Limb (tissue), 2 donors: ENCODE measurements at regions not wholly inside any gene's neighbourhood (a gene's known extent, or its start where the extent isn't known, plus 50 kb on each side); places are given as distances from the start of the nearest gene placed in this dataset.

Experiments used
- DNase-seq, 2 donors: peaks; one replicate each; pipeline ENCODE4 v3.0.0-alpha.2; 2016; ENCODE audit errors: extremely low spot score in 2 of 2

DNA sequence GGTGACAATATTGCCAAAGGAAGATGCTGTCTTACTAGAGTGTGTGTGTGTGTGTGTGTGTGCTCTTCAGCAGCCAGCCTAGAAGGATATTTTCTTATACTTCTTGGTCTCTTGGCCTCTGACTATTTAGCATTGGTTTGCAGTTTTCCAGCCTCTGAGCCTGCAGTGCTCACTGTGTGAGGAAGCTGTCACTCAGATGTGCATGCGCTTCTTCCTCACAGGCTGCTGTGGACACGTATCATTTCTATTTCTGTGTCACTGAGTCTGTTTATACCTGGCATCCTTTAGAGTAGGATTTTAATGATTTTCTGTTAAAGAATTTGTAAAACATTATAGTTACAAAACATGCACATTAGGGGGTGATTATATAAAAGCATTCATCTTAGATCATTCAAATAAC lies 83.3 kb downstream of the ALDH8A1 start:
- no peak for DNase-seq

- no peak for DNase-seq
These were observed 85.3 kb downstream of the ALDH8A1 start for GRCh38 chr6:134864558-134864957.

DNA sequence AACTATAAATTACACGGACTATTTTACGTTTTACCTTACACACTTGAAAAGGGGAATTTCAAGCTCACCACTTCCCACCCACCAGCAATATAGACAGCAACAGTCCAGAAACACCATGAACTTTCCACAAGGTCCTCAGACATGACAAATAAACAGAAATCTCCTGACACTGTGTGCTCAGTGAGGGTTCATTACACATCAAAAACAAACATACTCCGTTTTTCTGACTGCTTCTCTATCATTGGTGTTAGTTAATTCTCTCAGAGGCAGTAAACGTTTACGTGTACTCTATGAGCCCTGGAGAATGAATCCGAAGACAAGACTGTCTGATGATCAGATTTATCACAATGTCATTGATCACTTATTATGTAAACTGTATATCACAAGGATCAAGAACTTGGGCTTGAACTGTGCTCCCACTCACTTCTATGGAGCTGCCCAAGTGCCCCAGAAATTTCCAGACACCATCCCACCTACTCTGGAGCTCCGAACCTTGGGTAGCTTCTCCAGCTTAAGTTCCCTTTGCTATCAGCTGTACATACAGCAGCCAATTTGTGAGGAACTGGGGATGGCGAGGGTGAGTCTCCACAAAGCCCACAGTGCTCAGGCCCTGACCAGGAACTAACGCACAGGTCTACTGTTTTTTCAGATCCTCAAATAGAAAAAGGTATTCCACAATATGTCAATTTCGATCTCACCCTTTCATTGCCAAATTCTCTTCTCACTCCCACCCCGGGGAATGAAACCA lies 86.0 kb downstream of the ALDH8A1 start:
- no peak for DNase-seq

GRCh38 chr6:134854366-134854765 lies 95.5 kb downstream of the ALDH8A1 start:
- DNase-seq, result no peak

- DNase-seq, result no peak
These were observed 96.5 kb downstream of the ALDH8A1 start for GRCh38 chr6:134853111-134854055.

DNA sequence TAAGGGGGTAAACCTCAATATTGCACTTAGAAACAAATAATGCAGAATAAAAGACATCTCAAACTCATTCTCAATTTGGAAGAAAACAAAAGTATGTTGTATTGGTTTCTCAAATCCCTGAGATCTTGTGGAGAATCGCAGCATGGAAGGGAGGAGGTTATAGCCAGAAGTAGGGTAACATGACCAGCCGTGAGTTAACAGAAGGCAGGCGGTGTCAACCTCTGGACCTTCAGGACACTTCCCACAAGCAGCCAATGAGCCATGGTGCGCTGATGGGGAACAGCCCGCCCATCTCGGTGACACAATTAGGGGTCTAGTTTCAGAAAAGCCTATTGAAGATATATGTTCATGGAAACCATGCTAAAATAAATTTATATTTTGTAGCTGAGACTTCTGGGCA lies 98.4 kb downstream of the ALDH8A1 start:
- DNase-seq, result no peak

DNA sequence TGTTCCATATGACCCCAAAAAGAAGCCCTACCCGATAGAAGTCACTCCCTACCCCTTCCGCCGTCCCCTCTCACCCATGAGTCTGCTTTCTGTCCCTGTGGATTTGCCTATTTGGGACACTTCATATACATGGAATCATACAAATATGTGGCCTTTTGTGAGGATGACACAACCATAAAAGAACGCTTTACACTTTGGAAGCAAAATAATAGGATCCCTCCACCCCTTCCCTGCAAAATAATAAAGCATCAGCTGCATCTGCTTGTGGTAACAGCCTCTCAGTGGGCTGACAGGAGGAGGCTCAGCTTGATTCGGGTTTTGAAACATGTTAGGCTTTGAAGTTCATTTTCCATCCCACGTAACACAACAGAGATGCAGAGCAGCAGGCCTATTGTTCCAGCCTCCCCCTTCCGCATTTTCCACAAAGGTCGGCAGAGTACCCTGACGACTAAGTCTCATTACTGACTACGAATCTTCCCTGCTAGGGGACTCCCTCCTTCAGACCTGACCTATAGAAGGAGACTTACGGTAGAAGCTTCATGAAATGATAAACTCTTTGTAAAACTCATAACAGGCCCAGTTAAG lies 99.1 kb downstream of the ALDH8A1 start:
- DNase-seq, result no peak

GRCh38 chr6:134849920-134850447 lies 99.9 kb downstream of the ALDH8A1 start:
- no peak for DNase-seq

DNA sequence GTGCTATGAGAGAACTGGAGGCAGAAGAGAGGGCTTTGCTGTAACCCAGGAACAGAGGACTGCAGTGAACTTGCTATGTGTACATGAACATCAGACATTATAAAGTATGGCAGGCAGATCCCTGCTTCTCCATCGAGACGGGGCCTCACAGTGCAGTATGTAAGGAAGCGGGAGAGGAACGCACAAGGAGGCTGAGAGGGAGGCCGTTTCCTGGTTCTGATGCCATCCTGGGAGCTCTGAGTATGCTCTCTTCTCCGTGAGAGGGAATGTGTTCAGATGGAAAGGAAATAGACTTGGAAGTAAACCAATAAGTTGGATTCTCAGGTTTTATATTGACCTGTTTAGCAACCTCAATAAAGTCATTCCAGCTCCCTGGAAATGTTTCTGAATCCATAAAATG lies 101.8 kb downstream of the ALDH8A1 start:
- DNase-seq, result no peak

GRCh38 chr6:134846865-134847264 lies 103.0 kb downstream of the ALDH8A1 start:
- no peak for DNase-seq

DNA sequence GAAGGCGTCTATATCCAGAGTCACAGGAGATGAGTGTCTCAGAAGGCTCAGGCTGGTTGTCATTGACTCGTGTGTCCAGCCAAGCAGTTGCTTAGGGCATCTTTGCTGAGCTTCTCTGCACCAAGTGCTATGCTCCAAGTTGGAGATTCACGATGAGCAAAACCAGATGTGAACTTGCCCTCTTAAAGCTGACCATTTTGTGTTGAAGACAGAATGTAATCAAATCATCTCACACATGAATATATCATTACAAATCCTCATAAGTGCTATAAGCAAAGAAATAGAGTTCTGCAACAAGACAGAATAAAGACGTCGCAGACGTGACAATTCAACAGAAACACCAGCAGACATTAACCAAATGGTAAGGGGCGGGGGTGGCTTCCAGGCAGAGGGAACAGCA lies 103.9 kb downstream of the ALDH8A1 start:
- DNase-seq, result no peak

DNA sequence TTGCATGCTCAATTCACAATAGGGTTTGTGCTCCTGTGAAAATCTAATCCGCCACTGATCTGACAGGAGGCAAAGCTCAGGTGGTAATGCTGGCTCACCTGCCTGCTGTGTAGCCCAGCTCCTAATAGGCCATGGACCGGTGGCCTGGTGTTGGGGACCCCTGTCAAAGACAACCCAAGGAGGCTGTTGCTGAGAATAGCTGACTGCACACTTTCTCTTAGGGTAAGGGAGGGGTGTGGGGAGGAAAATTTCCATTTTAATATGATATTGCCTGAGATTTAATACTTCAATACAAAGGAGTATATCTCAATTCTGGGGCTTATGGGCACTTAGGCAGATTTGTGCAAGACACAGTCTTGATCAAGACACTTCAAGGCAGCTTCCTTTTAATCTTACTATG lies 105.8 kb downstream of the ALDH8A1 start:
- DNase-seq, result no peak

DNA sequence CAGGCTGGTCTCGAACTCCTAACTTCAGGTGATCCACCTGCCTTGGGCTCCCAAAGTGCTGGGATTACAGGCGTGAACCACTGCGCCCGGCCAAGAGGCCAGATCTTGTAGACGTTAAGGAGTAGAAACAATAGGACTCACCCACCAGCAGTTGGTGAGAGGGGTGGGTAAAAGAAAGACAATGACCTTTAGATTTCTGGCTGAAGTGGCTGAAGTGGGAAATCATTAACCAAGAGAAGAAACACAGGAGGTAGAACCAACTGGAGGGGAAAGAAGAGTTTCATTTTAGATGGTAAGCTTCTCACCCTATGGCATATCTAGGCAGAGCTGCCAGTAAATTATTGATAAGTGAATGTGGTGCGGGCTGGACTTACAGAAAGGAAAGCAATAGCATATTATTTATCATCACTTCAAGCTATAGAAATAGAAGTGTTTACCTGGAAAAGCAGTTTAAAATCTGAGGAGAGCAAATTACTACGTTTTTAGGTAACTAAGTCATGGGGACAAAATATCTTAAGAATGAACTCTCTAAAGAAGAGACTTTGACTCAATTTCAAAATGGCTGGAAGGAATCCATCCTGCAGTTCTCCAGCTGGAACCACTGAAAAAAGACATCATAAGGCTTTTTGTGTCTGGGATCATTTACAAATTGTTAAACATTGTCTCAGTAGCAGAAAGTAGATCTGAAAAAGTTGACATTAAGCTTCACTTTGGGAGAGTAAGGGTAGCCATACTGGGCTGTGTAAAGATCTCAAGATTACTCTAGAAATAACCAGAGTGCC lies 109.6 kb downstream of the ALDH8A1 start:
- no peak for DNase-seq

DNA sequence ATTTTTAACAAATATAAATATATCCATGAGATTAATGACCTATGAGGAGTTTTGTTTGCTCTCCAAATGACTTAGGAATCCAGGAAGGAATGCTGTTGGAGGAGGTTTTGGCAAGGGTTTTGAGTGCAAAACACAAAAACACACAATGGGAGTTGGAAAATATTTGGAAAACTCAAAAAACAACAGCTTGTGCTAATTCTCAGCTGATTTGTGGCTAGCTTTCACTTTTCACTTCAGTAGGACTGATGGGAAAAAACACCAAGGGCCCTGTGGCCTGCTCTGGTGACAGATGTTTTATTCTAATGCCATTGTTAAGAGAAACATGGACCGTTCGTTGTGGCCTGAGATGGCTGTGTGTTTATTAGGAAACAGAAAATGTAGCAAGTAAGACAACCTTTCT lies 113.9 kb downstream of the ALDH8A1 start:
- DNase-seq, result no peak

- DNase-seq, result no peak
These were observed 119.0 kb downstream of the ALDH8A1 start for GRCh38 chr6:134830940-134831339.

DNA sequence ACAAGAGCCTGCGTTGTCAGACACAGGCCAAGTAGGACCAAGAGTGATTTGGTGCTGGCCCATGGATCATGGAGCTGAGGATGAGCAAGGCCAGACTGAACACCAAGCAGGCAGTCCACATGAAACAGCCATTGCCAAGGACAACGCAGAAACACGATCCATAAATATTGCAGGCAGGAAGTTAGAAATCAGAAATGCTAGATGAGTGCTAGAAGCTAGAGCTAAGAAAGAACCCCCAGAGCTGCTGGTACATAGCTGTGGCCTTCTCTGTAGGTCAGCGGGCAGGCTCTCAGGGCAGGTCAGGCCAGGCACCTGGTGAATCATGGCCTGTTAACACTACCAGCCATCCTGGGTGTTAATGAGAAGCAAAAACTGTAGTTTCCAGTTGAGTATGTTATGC lies 119.7 kb downstream of the ALDH8A1 start:
- DNase-seq, result no peak

DNA sequence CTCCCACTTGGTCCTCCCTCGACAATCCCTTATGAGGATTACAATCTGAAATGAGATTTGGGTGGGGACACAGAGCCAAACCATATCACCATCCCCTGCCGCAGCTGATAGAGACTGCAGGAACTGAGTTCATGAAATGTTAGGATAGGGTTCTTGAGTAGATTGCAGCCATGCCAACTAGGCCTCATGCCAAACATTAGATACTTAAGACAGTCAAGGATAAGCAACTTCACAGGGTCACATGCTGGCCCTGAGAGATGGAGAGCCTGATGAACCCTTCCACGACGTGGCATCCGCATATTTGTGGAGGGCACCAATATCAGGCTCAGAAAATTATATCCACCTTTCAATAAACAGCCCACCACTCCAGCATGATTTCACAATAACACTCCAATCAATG lies 121.3 kb downstream of the ALDH8A1 start:
- DNase-seq, result no peak

- DNase-seq, result no peak
These were observed 122.8 kb downstream of the ALDH8A1 start for GRCh38 chr6:134826889-134827737.

- DNase-seq, result no peak
These were observed 126.2 kb downstream of the ALDH8A1 start for GRCh38 chr6:134823710-134824034.

DNA sequence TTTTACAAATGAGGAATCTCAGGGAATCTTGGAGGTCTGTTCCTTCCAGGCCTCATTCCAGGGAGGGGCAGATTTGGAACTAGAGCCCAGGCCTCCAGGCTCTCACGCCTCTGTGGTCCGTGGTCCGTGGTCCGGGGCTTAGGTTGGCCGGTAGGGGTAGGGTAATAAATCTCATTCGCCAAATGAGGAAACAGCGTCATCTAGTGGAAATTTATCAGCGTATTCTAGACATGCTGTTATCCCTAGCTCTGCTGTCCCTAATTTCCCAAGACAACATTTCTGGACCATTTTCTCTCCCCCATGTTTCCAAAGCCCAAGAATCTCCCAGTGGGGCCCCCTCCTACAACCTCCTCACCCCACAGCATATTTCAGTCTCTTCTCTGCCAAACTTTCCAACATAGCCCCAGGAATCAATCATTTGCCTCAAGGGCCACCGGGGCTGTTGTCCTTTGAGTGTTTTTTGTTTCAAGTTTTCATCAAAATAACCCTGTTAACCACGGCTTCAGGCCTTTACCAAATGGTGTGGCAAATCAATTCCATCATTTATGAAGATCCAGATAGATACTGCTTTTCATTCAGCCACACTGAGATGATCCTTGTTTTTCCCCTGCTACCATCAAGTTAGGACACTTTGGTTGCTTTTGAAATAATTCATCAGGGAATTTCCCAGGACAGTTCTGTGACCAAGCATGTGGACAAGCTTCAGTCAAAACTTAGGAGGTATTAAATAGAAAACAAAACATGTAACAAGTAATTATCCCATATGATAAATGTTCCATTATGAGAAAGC lies 126.8 kb downstream of the ALDH8A1 start:
- peak; percentile 62 to 80 for DNase-seq
